CD4-positive, alpha-beta T cell treated with Interleukin-6 for 4 hours (primary cell): ENCODE measurements at regions not wholly inside any gene's neighbourhood (a gene's known extent, or its start where the extent isn't known, plus 50 kb on each side); places are given as distances from the start of the nearest gene placed in this dataset.

Experiments used
- DNase-seq: peaks from one replicate; pipeline ENCODE4 v3.0.0-alpha.2; 2020; ENCODE audit warnings: mixed read lengths

- no peak for DNase-seq
Measured at GRCh38 chr2:56713978-56714377, 530.2 kb downstream of the CCDC85A start.

DNA sequence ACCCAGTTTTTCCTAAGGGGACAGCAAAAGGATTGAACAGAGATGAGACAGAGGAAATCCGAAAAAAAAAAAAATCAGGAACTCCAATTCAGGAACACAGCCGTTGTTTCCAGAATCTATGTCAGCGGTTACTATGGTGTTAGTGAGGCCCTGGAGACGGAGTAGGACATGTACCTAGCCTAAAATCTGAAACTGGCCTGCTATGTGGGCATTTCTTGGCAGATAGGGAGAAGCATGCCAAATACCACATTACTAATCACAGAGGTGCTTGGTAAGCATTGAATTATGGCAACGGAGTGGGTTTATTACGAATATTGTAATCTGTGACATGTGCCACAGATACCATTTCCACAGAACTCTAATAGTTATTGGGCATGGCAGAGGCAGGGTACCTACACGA lies 530.6 kb downstream of the CCDC85A start:
- DNase-seq = no peak

- DNase-seq = no peak
Measured at GRCh38 chr2:56715683-56716082, 531.9 kb downstream of the CCDC85A start.

DNA sequence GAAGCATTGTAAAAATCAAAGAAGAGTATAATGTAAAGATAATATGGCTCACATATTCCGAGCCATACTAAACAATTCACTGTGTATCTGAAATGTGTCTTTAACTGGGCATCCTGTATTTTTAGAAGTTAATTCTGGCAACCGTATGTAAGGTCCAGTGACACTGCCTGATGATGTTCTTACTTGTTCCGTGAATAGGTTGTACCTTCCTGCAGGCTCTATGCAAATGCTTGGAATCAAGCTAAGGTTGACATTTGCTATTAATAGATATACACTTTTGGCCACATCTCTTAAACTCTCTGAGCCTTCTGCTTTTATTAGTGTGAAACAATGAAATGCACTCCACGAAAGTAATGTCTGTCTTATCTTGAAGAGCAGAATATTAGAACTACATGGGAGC lies 534.6 kb downstream of the CCDC85A start:
- DNase-seq = no peak

- DNase-seq = no peak
Measured at GRCh38 chr2:56729212-56729611, 545.4 kb downstream of the CCDC85A start.

DNA sequence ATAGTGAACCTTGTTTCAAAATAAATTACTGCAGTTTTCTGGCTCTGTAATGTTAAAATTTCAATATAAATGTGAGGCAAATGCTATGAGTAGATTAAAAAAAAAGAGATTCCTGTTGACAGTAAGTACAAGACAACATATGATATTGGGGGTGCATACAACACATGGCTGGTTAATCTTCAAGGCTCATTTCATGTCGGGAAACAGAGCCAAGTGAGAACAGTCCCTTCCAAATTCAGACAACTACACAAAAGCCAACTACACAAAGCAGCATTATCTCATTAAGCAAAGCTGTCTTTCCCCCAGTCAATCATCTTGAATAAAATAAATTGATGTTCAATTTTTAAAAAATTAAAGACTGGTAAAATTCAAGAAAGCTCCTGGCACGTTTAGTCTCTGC lies 549.2 kb downstream of the CCDC85A start:
- no peak for DNase-seq

DNA sequence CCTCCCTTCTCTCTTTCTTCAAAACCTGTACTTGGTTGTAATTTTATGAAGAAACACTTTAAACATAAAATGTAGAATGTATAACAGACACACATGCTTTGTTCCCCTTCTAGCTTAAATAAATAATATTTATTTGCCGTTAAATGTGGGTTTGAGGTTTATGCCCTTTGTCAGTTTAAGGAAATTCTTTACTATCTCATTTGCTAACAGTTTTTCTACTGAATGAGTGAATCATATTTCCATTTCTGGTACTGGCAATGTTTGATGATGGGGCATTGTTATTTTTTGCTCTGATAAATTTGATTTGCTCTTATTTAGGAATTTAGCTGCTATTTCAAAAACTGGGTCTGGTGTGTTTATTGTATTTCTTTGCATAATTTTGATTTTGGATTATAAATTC lies 555.6 kb downstream of the CCDC85A start:
- no peak for DNase-seq

GRCh38 chr2:56741601-56742102 lies 557.9 kb downstream of the CCDC85A start:
- DNase-seq = no peak

DNA sequence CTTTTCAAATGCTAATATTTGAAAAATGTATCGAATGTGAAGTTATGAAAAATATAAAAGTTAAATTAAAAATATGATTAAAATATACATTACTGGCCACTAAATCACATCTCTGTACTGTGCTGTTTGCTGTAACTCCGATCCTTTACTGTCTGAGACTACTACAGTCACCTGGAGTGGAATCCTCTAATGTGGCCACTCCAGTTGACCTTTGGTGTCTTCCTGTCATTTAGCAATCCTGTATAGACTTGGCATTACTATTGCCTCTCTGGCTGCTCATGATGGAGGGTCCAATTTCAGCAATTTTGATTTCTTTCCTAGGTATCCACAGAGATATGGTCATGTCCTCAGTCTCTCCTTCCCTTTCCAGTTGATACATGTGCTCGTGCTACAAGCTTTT lies 560.0 kb downstream of the CCDC85A start:
- DNase-seq = no peak

GRCh38 chr2:56749152-56749752 lies 565.5 kb downstream of the CCDC85A start:
- no peak for DNase-seq

- no peak for DNase-seq
Measured at GRCh38 chr2:56753182-56753581, 569.4 kb downstream of the CCDC85A start.

DNA sequence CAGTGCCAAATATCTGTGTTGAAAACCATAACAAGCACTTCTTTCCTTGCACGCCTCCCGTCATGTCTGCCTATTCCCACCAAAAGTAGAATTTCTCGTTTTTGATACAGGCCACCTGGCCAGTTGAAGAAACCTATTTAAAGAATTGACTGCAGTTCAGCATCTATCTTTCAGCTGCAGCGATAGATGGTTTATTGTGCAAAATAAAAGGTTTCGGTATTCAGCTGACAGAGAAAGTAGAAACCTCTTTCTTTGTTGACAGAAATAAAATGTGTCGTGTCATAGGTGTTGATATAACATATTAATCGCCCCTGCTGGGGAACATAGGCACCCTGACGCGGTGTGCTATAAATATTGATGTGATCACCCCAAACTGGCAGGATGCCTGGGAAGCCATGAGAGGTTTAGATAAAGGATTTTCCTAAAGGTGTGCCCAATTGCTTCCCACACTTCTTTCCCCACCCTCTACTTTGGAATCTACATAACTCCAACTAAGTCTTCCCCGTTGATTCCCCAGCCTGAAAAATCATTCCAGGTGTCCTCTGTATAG lies 570.4 kb downstream of the CCDC85A start:
- no peak for DNase-seq

DNA sequence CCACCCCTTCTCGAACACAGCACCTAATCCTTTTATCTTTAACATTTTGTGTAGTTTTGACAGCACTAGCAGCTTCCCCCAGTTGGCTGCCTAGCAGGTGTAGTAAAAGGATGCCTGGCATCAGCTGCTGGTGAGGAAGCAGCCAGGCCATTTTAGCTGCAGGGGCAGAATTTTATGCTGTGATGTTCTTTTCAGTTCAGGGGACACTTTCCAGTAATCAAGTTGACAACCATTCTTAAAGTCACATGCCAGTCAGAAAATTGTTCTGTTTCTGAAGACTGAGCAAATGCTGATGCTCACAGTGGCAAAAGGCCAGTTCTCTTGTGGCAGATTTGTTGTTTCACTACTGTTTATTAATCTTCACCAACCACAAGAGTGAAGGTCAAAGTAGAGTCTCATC lies 570.8 kb downstream of the CCDC85A start:
- DNase-seq = no peak

- no peak for DNase-seq
Measured at GRCh38 chr2:56757884-56758545, 574.2 kb downstream of the CCDC85A start.

DNA sequence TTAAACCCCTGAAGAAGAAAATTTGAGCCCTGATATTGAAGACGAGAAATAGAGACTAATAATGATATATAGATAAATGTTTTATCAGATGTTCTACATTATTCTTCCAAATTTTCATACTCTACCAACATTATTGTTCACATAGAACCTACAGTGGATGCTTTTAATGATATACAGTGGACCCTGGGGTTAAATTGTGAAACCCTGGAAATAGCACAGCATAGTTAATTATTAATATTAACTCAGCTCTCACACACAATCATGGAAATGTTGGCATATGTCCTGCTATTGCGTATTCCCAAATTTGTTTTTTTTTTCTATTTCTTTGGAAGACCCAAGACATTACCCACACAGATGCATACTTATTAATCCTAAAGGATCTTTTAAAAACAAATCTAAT lies 579.9 kb downstream of the CCDC85A start:
- DNase-seq = no peak

GRCh38 chr2:56768973-56769372 lies 585.2 kb downstream of the CCDC85A start:
- no peak for DNase-seq

DNA sequence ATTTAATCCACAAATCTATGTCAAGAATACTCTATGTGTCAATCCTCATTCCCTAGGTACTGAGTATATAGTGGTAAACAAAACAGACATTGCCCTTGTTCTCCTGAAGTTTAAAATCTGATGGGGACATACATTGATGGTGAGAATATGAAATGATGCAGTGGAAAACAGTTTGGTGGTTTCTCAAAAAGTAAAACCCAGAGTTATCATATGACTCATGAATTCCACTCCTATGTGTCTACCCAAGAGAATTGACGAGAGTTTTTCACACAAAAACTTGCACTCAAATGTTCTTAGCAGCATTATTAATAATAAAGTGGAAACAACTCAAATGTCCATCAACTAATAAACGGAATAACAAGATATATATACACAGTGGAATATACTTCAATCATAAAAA lies 586.7 kb downstream of the CCDC85A start:
- DNase-seq = no peak

- no peak for DNase-seq
Measured at GRCh38 chr2:56784046-56784445, 600.3 kb downstream of the CCDC85A start.

DNA sequence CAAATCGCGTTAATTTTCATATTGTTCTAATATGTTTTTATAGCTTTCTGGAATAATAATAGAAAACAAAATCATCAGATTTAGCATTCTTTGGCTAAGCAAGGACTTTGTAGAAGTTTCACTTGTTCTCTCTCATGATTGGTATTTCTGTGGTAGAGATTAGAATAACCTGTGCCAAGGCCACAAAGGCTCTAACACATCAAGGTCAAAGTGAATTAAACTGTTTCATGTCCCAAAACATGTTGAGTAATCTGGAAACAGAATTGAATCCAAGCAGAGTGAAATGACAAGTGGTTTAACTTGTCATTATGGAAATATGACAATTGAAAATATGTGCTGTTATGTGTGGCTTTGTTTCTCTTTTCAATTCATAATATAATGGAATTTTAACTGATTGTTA lies 617.4 kb downstream of the CCDC85A start:
- no peak for DNase-seq

- no peak for DNase-seq
Measured at GRCh38 chr2:56801770-56802169, 618.0 kb downstream of the CCDC85A start.

DNA sequence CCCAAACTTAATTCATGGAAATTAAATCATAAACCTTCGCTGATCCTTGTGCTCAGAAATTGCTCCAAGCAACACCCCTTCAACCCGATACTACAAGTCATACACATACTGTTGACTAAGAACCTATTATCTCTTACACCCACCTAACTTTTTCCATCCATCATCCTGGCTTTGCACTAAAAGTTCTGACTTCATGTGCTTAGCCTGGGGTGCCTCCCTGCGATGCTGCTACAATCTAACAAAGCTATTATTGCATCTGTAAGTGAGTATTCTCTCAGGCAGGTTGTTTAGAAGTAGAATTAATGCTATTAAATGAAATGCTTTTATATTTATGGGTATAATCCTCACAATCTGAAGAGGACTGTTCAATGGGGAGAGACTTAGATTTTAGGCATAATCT lies 619.8 kb downstream of the CCDC85A start:
- DNase-seq = no peak

DNA sequence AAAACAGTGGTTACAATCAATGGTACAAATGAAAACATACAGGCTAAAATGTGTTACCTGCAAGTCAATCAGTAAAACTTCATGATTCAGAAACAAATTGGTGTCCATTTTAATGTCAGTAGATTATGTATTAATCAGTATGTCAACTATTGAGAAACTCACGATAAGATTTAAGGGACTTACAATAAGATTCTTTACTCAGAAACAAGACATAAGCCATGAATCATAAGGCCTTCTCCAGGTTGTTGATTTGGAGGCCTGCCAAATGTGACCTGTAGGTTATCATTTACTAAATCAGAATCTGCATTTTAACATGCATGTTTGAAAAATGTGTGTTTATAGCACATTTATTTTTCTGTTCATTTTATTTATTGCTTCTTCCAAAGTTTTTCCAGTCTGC lies 623.1 kb downstream of the CCDC85A start:
- no peak for DNase-seq

GRCh38 chr2:56807861-56808260 lies 624.1 kb downstream of the CCDC85A start:
- DNase-seq = no peak

DNA sequence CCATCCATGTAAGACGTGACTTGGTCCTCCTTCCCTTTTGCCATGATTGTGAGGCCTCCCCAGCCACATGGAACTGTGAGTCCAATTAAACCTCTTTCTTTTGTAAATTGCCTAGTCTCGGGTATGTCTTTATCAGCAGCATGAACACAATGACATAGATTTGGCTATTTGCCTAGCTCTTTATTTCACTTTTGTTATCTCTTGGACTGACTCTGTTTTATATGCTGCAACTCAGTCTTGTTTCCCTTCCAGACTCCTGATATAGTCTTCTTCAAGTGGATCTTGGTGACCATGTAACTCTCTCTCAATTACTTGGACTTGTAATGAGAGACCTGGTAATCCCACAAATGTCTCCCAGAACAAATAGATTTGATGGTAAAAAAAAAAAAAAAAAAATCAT lies 627.6 kb downstream of the CCDC85A start:
- DNase-seq = no peak

DNA sequence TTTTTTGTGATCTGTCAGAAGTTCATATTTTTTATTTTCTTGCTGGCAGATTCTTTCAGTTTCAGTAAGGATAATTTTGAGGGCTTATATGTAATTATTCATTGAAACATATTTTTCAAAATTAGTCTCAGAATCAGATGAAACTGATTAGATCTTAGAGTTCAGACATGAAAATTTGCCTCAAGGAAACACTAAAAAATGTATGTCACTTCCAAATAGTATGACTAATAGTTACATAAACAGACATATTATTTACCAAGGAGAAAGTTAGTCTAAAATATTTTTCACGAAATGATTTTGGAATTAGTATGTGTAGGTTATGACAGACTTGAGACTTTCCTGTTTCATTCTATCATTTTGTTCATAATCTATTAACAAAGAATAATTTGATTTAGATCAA lies 628.6 kb downstream of the CCDC85A start:
- DNase-seq = no peak
